ENCODE measurements at regions not wholly inside any gene's neighbourhood (a gene's known extent, or its start where the extent isn't known, plus 50 kb on each side); places are given as distances from the start of the nearest gene placed in this dataset.

DNA sequence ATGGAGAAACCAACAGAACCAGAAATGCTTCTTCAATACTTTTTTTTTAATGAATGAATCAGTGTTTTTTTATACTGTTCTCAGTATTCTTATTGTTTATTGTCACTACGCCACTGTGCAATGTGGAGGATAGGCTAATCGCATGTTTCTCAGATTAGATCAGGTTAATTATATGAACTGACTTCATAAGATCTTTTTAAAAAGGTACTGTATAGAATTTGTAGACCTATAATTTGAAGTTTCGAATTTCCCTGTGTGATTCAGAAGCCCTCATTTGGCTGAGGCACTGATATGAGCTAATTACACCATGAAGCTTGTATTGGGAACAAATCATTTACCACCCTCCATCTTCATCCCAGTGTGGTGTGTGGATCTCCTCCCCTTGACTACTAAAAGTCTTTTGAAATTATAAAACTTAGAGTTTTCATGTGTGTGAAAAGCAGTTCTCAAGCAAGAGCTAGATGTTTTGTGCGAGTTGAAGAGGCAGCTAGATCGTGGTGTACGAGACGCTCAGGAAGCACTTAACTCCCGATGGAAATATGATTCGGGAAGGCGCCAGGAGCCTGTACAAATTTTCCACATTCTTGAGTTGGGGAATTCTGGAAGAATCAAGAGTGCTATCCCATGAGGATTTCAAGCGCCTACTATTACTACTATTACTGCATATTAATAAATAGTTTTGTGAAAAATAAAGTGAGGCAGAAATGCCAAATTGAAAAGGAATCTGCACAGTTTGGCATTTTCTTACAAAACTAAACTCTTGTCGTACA, 52.1 kb upstream of the KCNE2 start:
- in situ Hi-C loops (cut with MboI; ENCODE audit: low sequenced_read_pairs): no loop called here

DNA sequence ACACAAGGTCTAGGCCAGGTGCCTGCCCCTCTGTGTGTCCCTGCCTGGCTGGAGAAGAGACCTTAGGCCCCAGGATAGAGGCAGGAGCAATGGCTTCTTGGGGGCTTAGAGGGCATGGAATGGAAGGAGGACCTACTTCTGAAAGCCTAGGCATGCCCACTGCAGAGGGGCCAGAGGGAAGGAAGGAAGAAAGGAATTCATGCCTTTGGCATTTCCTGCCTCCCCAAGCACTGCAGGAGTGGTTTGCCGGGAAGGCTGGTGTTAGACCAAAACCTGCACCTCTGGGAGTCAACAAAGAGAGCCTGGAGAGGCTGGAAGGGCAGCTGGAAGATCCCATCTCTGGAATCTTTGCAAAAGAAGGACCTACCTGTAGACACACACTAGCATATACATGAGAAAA, 50.7 kb upstream of the KCNE2 start:
- in situ Hi-C loops (cut with MboI; ENCODE audit: low sequenced_read_pairs): no loop called here
